Thymus (tissue), 11 donors: ENCODE measurements at regions not wholly inside any gene's neighbourhood (a gene's known extent, or its start where the extent isn't known, plus 50 kb on each side); places are given as distances from the start of the nearest gene placed in this dataset.

Experiments
- DNase-seq, 9 donors: peaks; one replicate each; pipeline ENCODE4 v3.0.0-alpha.2; 2013; ENCODE audit warnings: low spot score in 9 of 9, low read depth in 6 of 9, missing footprints in 1 of 9
- H3K27ac ChIP-seq, 2 donors: one replicate each; pipeline ENCODE4 v1.5.1; 2013; ENCODE audit warnings: control low read depth in 1 of 2, low read depth in 1 of 2, low read length in 1 of 2, mild to moderate bottlenecking in 1 of 2, moderate library complexity in 1 of 2
- H3K27me3 ChIP-seq, 2 donors: one replicate each; pipeline ENCODE4 v1.5.1; 2013; ENCODE audit warnings: low read length in 1 of 2; ENCODE audit not compliant: control insufficient read depth in 2 of 2, insufficient read depth in 1 of 2
- H3K36me3 ChIP-seq, 2 donors: one replicate each; pipeline ENCODE4 v1.5.1; 2013; ENCODE audit warnings: low read length in 1 of 2, mild to moderate bottlenecking in 1 of 2, moderate library complexity in 1 of 2; ENCODE audit not compliant: control insufficient read depth in 2 of 2, insufficient read depth in 2 of 2
- H3K4me1 ChIP-seq, 2 donors: one replicate each; pipeline ENCODE4 v1.5.1; 2013; ENCODE audit warnings: low read length in 2 of 2; ENCODE audit not compliant: control insufficient read depth in 2 of 2, insufficient read depth in 2 of 2
- H3K4me3 ChIP-seq, 2 donors: one replicate each; pipeline ENCODE4 v1.5.1; 2013; ENCODE audit warnings: low read length in 2 of 2, control low read depth in 1 of 2, mild to moderate bottlenecking in 1 of 2
- H3K9me3 ChIP-seq, 2 donors: one replicate each; pipeline ENCODE4 v1.5.1; 2013; ENCODE audit warnings: low read length in 1 of 2, mild to moderate bottlenecking in 1 of 2; ENCODE audit not compliant: control insufficient read depth in 2 of 2, insufficient read depth in 1 of 2
- WGBS: extraction: QIAGEN DNeasy Blood & Tissue Kit; methylation state at CpG from one replicate; pipeline ENCODE4 v1.1.7; 2013; 5-methylcytosine and 5-hydroxymethylcytosine counted together
- donor health status: healthy.

DNA sequence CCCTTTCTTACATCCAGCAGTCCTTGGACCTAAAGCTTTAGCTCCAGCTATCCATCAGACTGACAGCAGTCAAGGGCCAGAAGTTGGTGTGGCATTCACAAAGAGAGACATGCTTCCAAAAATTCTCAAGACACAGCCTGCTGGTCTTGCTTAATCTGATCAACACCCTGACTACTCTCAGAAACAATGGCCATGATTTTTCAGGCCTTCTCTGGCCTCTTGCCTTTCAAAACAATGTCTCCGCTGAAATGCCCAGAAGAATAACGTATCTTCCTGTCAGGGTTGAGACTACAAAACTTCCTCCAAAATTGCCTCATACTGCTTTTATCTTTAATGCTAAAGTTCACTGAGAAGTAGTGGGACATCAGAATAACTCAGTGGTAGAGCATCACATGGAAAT is 205.4 kb upstream of the SETMAR start:
- 94% methylated on average over 2 of the region's 2 CpGs for WGBS
- no peak for DNase-seq
- H3K27ac ChIP-seq = no peak overlapping the region
- H3K4me3 ChIP-seq = no peak overlapping the region
- H3K9me3 ChIP-seq = no peaks in the 10 kb centered on the region
- no peaks in the 10 kb centered on the region for H3K4me1 ChIP-seq
- H3K27me3 ChIP-seq = no peaks in the 10 kb centered on the region
- no peaks in the 10 kb centered on the region for H3K36me3 ChIP-seq

- Histone ChIP-seq H3K9me3 (no peaks in the 10 kb centered on the region), H3K27me3 (no peaks in the 10 kb centered on the region)
- DNase-seq = no peak
Measured at GRCh38 chr3:4099607-4100006, 203.6 kb upstream of the SETMAR start.

GRCh38 chr3:4107430-4107829 is 195.7 kb upstream of the SETMAR start:
- WGBS = 97% methylated on average over 3 of the region's 3 CpGs
- no peaks in the 10 kb centered on the region for H3K9me3 ChIP-seq
- H3K27ac ChIP-seq = no peak overlapping the region
- H3K27me3 ChIP-seq = no peaks in the 10 kb centered on the region
- no peak overlapping the region for H3K4me3 ChIP-seq
- no peak for DNase-seq
- no peaks in the 10 kb centered on the region for H3K4me1 ChIP-seq
- H3K36me3 ChIP-seq = no peaks in the 10 kb centered on the region

More at GRCh38 chr3:4099607-4100006, 203.6 kb upstream of the SETMAR start:
- H3K27ac ChIP-seq = no peak overlapping the region
- no peaks in the 10 kb centered on the region for H3K36me3 ChIP-seq
- no peak overlapping the region for H3K4me3 ChIP-seq
- H3K4me1 ChIP-seq = no peaks in the 10 kb centered on the region

DNA sequence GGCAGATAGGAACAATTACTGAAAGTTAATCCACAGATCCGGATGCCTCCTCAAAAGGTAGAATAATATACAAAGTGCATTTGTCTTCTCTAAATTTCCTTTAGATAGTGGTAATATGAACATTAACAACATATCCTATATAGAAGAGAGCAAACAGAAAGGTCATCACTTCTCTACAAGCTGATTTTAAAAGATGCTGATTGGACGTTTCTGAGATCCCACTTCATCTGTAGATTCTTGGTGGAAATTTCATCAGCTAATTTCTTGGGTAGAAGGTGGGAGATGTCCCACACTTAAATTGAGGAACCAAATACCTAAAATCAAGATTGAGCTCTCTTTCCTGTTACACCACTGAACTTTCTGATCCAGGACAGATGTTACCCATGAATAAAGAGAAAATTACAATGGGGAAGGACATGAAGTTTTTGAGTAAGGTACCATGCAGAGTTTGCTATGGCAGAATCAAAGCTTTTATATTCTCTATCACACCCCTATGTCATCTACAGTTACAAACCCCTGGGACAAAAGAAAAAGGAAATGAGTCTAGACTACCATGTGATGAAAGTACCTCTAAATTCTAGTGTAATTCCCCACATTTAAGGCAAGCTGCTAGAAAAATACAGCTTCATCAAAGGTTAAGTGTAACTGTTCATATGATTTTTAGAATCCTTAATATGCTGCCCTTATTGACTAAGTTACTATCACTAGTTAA is 189.2 kb upstream of the SETMAR start:
- Histone ChIP-seq H3K4me1 (no peaks in the 10 kb centered on the region), H3K36me3 (no peaks in the 10 kb centered on the region), H3K27ac (no peak overlapping the region), H3K9me3 (no peaks in the 10 kb centered on the region), H3K4me3 (no peak overlapping the region), H3K27me3 (no peaks in the 10 kb centered on the region)
- 92% methylated on average over 2 of the region's 2 CpGs for WGBS
- no peak for DNase-seq

DNA sequence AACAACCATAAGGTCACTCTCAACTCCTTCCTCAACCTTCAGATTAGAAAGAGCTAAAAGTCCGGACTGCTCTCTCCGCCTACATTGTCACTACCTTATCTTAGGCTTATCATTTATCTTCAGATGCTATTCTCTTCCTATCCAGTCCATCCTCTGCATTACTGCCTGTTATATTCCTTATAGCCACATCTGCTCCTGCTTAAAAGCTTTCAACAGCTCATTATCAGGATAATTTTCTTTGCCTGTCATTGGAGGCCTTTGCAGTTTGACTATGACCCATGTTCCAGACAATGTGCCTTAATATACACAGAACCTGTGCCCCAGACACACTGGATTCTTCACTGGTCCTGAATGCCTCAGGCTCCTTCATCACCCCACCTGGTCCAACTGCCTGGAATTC is 184.1 kb upstream of the SETMAR start:
- Histone ChIP-seq H3K27ac (no peak overlapping the region), H3K4me3 (no peak overlapping the region), H3K9me3 (no peaks in the 10 kb centered on the region), H3K36me3 (no peaks in the 10 kb centered on the region), H3K4me1 (no peaks in the 10 kb centered on the region), H3K27me3 (no peaks in the 10 kb centered on the region)
- 94% methylated on average over 2 of the region's 2 CpGs for WGBS
- DNase-seq = no peak

DNA sequence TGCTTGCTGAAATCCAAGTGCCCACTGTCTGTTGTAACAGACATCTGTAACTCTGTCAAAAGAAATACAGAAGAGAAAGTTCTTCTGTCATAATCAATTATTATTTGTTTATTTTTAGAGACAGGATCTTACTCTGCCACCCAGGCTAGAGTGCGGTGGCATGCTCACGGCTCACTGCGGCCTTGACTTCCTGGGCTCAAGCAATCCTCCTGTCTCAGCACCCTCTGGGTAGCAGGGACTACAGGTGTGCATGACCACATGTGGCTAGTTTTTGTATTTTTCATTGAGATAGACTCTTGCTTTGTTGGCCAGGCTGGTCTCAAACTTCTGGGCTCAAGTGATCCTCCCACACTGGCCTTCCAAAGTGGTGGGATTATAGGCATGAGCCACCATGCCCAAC is 177.6 kb upstream of the SETMAR start:
- H3K36me3 ChIP-seq = no peaks in the 10 kb centered on the region
- no peaks in the 10 kb centered on the region for H3K4me1 ChIP-seq
- H3K9me3 ChIP-seq = no peaks in the 10 kb centered on the region
- no peak overlapping the region for H3K27ac ChIP-seq
- DNase-seq = no peak
- WGBS = 96% methylated on average over 3 of the region's 3 CpGs
- no peak overlapping the region for H3K4me3 ChIP-seq
- no peaks in the 10 kb centered on the region for H3K27me3 ChIP-seq

- no peak for DNase-seq
- Histone ChIP-seq H3K27me3 (no peaks in the 10 kb centered on the region), H3K36me3 (no peaks in the 10 kb centered on the region), H3K4me3 (no peak overlapping the region), H3K4me1 (no peaks in the 10 kb centered on the region), H3K27ac (no peak overlapping the region), H3K9me3 (no peaks in the 10 kb centered on the region)
- 98% methylated on average over 3 of the region's 3 CpGs for WGBS
Measured at GRCh38 chr3:4138150-4138785, 164.9 kb upstream of the SETMAR start.

- Histone ChIP-seq H3K27me3 (no peaks in the 10 kb centered on the region), H3K4me1 (no peaks in the 10 kb centered on the region), H3K36me3 (no peaks in the 10 kb centered on the region), H3K4me3 (no peak overlapping the region), H3K9me3 (no peaks in the 10 kb centered on the region), H3K27ac (no peak overlapping the region)
- 94% methylated on average over 4 of the region's 4 CpGs for WGBS
- DNase-seq = no peak
Measured at GRCh38 chr3:4138786-4139431, 164.3 kb upstream of the SETMAR start.

- no peaks in the 10 kb centered on the region for H3K4me1 ChIP-seq
- H3K9me3 ChIP-seq = no peaks in the 10 kb centered on the region
- H3K27me3 ChIP-seq = no peaks in the 10 kb centered on the region
- DNase-seq = no peak
- WGBS = 73% methylated on average over 3 of the region's 3 CpGs
- H3K27ac ChIP-seq = no peak overlapping the region
- no peaks in the 10 kb centered on the region for H3K36me3 ChIP-seq
- no peak overlapping the region for H3K4me3 ChIP-seq
Measured at GRCh38 chr3:4139462-4140140, 163.6 kb upstream of the SETMAR start.
